CD4-positive, alpha-beta T cell treated with Interleukin-21 for 1 hour (primary cell): ENCODE measurements at regions not wholly inside any gene's neighbourhood (a gene's known extent, or its start where the extent isn't known, plus 50 kb on each side); places are given as distances from the start of the nearest gene placed in this dataset.

ENCODE experiments used
- DNase-seq: peaks from one replicate; pipeline ENCODE4 v3.0.0-alpha.2; 2020

DNA sequence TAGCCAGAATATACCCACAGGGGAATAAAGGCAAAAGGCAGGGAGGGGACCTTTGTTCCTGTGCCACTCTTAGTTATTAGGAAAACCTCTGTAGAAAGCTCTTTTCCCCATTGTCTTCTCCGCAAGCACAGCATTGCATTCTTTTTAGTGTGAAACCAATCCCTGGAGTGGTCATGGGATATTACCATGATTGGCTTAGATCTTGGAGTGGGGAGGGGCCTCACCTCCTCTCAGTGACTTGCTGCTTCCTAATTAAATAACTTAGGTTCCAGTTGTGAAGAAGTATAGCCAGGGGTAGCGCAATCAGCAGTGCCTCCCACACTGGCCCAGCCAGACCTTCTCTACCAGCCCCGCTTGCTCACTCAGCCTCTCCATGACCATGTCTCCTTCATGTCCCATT lies 49.9 kb upstream of the AFF3 start:
- no peak for DNase-seq
